HEK293 (cell line): ENCODE measurements at regions not wholly inside any gene's neighbourhood (a gene's known extent, or its start where the extent isn't known, plus 50 kb on each side); places are given as distances from the start of the nearest gene placed in this dataset.

Source experiments
- CTCF ChIA-PET: fragments of 350-600 bp; formaldehyde crosslinking; extraction: SDS; loops from one replicate; lab custom pipeline; 2021; ENCODE audit warnings: antibody characterized with exemption; lab: Yijun Ruan, JAX
- POLR2A ChIA-PET: fragments of 300-600 bp; formaldehyde crosslinking; extraction: SDS; loops from one replicate; lab custom pipeline; 2020; ENCODE audit warnings: antibody characterized with exemption, inconsistent platforms; lab: Yijun Ruan, JAX
- H3K27ac ChIP-seq: fragments of 200-500 bp; sonication (Bioruptor generic); 2 replicates; pipeline ENCODE4 v1.5.1; 2014; ENCODE audit warnings: low read depth, low read length, control low read depth, inconsistent platforms; ENCODE audit errors: extremely low read depth
- H3K36me3 ChIP-seq, 2 experiments: fragments of 200-500 bp in 1 of 2; sonication (Bioruptor generic) in 1 of 2; 1 replicate in 1 of 2; 2 replicates in 1 of 2; pipeline ENCODE4 v1.5.1; 2014 to 2017; ENCODE audit warnings: inconsistent platforms in 2 of 2, low read length in 2 of 2; ENCODE audit not compliant: control insufficient read depth in 2 of 2, insufficient read depth in 1 of 2
- H3K4me1 ChIP-seq: fragments of 200-500 bp; sonication (Bioruptor generic); 2 replicates; pipeline ENCODE4 v1.5.1; 2014; ENCODE audit warnings: mild to moderate bottlenecking, low read length, inconsistent platforms; ENCODE audit not compliant: control insufficient read depth, insufficient read depth
- H3K4me3 ChIP-seq: 2 replicates; pipeline ENCODE4 v1.5.1; 2011; ENCODE audit warnings: low read depth, mild to moderate bottlenecking, control low read depth, low read length, moderate library complexity
- H3K9me3 ChIP-seq: fragments of 200-500 bp; sonication (Bioruptor generic); 2 replicates; pipeline ENCODE4 v1.5.1; 2014; ENCODE audit warnings: low read depth, low read length, inconsistent platforms; ENCODE audit not compliant: control insufficient read depth, insufficient read depth
- IKZF3 ChIP-seq: fragments of 450-650 bp; IDR thresholded peaks from 2 replicates; pipeline ENCODE4 v1.5.0; 2018; ENCODE audit warnings: missing biosample characterization, mild to moderate bottlenecking, missing genetic modification characterization, moderate library complexity
- MEIS1 ChIP-seq: sonication (generic); formaldehyde crosslinking; IDR thresholded peaks from 2 replicates; pipeline ENCODE4 v1.8.1; 2022; ENCODE audit warnings: missing genetic modification reagents, mild to moderate bottlenecking, borderline replicate concordance
- OVOL3 ChIP-seq: fragments of 450-650 bp; formaldehyde crosslinking; IDR thresholded peaks from 2 replicates; pipeline ENCODE4 v1.5.1; 2016; ENCODE audit warnings: missing biosample characterization, missing genetic modification characterization
- PRDM1 ChIP-seq: fragments of 450-650 bp; formaldehyde crosslinking; IDR thresholded peaks from 2 replicates; pipeline ENCODE4; 2016; ENCODE audit warnings: missing biosample characterization, missing genetic modification characterization
- TRIM28 ChIP-seq: IDR thresholded peaks from 2 replicates; pipeline ENCODE4 v1.6.1; 2011; ENCODE audit warnings: low read length, control low read depth, borderline replicate concordance
- YY1 ChIP-seq: fragments of 450-650 bp; formaldehyde crosslinking; IDR thresholded peaks from 2 replicates; pipeline ENCODE4 v1.5.1; 2018; ENCODE audit warnings: missing biosample characterization, missing genetic modification characterization
- ZNF121 ChIP-seq: fragments of 450-650 bp; formaldehyde crosslinking; IDR thresholded peaks from 2 replicates; pipeline ENCODE4 v1.5.1; 2016; ENCODE audit warnings: missing biosample characterization, missing genetic modification characterization
- ZNF132 ChIP-seq: fragments of 450-650 bp; formaldehyde crosslinking; IDR thresholded peaks from 2 replicates; pipeline ENCODE4 v1.5.1; 2017; ENCODE audit warnings: missing biosample characterization, missing genetic modification characterization, borderline replicate concordance
- ZNF133 ChIP-seq: fragments of 450-650 bp; formaldehyde crosslinking; IDR thresholded peaks from 2 replicates; pipeline ENCODE4 v1.5.1; 2016; ENCODE audit warnings: missing biosample characterization, missing genetic modification characterization
- ZNF2 ChIP-seq: fragments of 450-650 bp; formaldehyde crosslinking; IDR thresholded peaks from 2 replicates; pipeline ENCODE4 v1.5.1; 2016; ENCODE audit warnings: missing biosample characterization, missing genetic modification characterization
- ZNF391 ChIP-seq: fragments of 450-650 bp; formaldehyde crosslinking; IDR thresholded peaks from 2 replicates; pipeline ENCODE4 v1.5.1; 2016; ENCODE audit warnings: low read depth, missing biosample characterization, missing genetic modification characterization, borderline replicate concordance
- ZNF473 ChIP-seq: fragments of 450-650 bp; formaldehyde crosslinking; IDR thresholded peaks from 2 replicates; pipeline ENCODE4 v1.5.1; 2017; ENCODE audit warnings: missing biosample characterization, missing genetic modification characterization
- ZNF501 ChIP-seq: fragments of 450-650 bp; formaldehyde crosslinking; IDR thresholded peaks from 2 replicates; pipeline ENCODE4 v1.5.1; 2016; ENCODE audit warnings: missing biosample characterization, missing genetic modification characterization
- ZNF549 ChIP-seq: fragments of 450-650 bp; IDR thresholded peaks from 2 replicates; pipeline ENCODE4 v1.5.1; 2018; ENCODE audit warnings: missing biosample characterization, missing genetic modification characterization, mild to moderate bottlenecking, inconsistent platforms, moderate library complexity
- ZNF610 ChIP-seq: fragments of 450-650 bp; formaldehyde crosslinking; IDR thresholded peaks from 2 replicates; pipeline ENCODE4 v1.5.1; 2016; ENCODE audit warnings: missing biosample characterization, missing genetic modification characterization, borderline replicate concordance
- ZNF621 ChIP-seq: fragments of 450-650 bp; formaldehyde crosslinking; IDR thresholded peaks from 2 replicates; pipeline ENCODE4 v1.5.1; 2017; ENCODE audit warnings: missing biosample characterization, missing genetic modification characterization
- ZNF624 ChIP-seq: fragments of 450-650 bp; formaldehyde crosslinking; IDR thresholded peaks from 2 replicates; pipeline ENCODE4 v1.5.1; 2017; ENCODE audit warnings: missing biosample characterization, missing genetic modification characterization
- ZNF626 ChIP-seq: fragments of 450-650 bp; sonication (Bioruptor Pico); formaldehyde crosslinking; IDR thresholded peaks from 2 replicates; pipeline ENCODE4 v1.5.1; 2018; ENCODE audit warnings: missing biosample characterization, missing genetic modification characterization, inconsistent platforms
- ZNF629 ChIP-seq: fragments of 450-650 bp; formaldehyde crosslinking; IDR thresholded peaks from 2 replicates; pipeline ENCODE4 v1.5.1; 2017; ENCODE audit warnings: missing biosample characterization, missing genetic modification characterization
- ZNF677 ChIP-seq: fragments of 450-650 bp; IDR thresholded peaks from 2 replicates; pipeline ENCODE4 v1.5.0; 2018; ENCODE audit warnings: missing biosample characterization, mild to moderate bottlenecking, missing genetic modification characterization, moderate library complexity
- ZNF76 ChIP-seq: fragments of 450-650 bp; formaldehyde crosslinking; IDR thresholded peaks from 2 replicates; pipeline ENCODE4; 2016; ENCODE audit warnings: low read depth, missing biosample characterization, missing genetic modification characterization, borderline replicate concordance
- ZNF776 ChIP-seq: fragments of 450-650 bp; formaldehyde crosslinking; IDR thresholded peaks from 2 replicates; pipeline ENCODE4 v1.5.0; 2017; ENCODE audit warnings: missing biosample characterization, missing genetic modification characterization, borderline replicate concordance
- ZNF830 ChIP-seq: fragments of 450-650 bp; IDR thresholded peaks from 2 replicates; pipeline ENCODE4 v1.5.0; 2018; ENCODE audit warnings: missing biosample characterization, missing genetic modification characterization, low read depth, mild to moderate bottlenecking, moderate library complexity
- TF ChIP-seq, protein P1 (sequence below): fragments of 450-650 bp; formaldehyde crosslinking; IDR thresholded peaks from 2 replicates; pipeline ENCODE4 v1.5.1; 2016; ENCODE audit warnings: missing biosample characterization, missing genetic modification characterization, borderline replicate concordance
- TF ChIP-seq, protein P2 (sequence below): fragments of 450-650 bp; formaldehyde crosslinking; IDR thresholded peaks from 2 replicates; pipeline ENCODE4 v1.5.1; 2016; ENCODE audit warnings: missing biosample characterization, missing genetic modification characterization
- TF ChIP-seq, protein P3 (sequence below): fragments of 450-650 bp; formaldehyde crosslinking; IDR thresholded peaks from 2 replicates; pipeline ENCODE4 v1.5.1; 2016; ENCODE audit warnings: missing biosample characterization, missing genetic modification characterization
- TF ChIP-seq, protein P4 (sequence below): fragments of 450-650 bp; formaldehyde crosslinking; IDR thresholded peaks from 2 replicates; pipeline ENCODE4 v1.5.1; 2017; ENCODE audit warnings: missing biosample characterization, missing genetic modification characterization
- TF ChIP-seq, protein P5 (sequence below): fragments of 450-650 bp; formaldehyde crosslinking; IDR thresholded peaks from 2 replicates; pipeline ENCODE4 v1.5.0; 2017; ENCODE audit warnings: missing biosample characterization, missing genetic modification characterization, borderline replicate concordance
- TF ChIP-seq, protein P6 (sequence below): fragments of 450-650 bp; formaldehyde crosslinking; IDR thresholded peaks from 2 replicates; pipeline ENCODE4 v1.5.1; 2016; ENCODE audit warnings: missing biosample characterization, missing genetic modification characterization

DNA sequence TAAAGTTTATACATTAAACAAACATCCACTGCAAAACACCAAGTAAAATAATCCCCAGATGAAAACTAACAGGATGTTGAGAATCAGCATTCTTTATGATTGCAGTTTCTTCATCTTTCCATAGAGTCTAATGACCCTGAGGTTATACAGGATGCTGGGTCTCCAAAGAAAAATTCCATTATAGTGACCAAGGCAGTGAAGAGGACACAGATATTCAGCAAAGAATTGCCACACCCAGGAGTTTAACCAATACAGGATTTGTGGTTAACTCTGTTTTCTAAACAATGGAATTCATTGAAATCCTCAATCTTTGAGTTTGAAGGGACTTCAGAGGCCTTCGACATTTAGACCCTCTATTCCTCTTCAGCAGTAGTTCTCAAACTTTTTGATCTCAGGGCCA is 76.2 kb upstream of the ESX1 start:
- H3K4me3 ChIP-seq, result no peak overlapping the region

DNA sequence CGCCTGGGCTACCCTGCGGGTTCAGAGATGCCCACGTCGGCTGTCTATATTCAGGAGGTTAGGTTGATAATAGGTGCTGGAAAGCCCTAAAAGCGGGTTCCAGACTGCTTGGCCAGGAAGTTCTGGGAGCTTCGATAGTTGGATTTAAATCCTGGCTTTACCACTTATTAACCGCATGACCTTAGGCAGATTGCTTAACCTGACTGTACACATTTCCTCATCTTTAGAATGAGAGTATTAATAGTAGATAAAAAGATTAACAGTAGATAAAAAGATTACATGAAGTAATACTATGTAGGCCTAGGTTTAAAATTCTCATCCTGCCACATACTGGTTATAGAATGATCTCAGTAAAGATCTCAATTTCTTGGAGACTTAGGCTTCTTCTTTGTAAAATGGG is 75.0 kb upstream of the ESX1 start:
- Histone ChIP-seq H3K27ac (no peak overlapping the region), H3K4me1 (no peaks in the 10 kb centered on the region), H3K36me3 (no peaks in the 10 kb centered on the region), H3K9me3 (no peaks in the 10 kb centered on the region), H3K4me3 (no peak overlapping the region)
- ChIA-PET POLR2A (no interaction called here), CTCF (no interaction called here)
- TF ChIP-seq ZNF621, result no peak
- no peak for TF ChIP-seq ZNF132 (tag by site-specific recombination)
- no peak for TF ChIP-seq PRDM1 (tag by site-specific recombination)
- TF ChIP-seq, protein P1, sequence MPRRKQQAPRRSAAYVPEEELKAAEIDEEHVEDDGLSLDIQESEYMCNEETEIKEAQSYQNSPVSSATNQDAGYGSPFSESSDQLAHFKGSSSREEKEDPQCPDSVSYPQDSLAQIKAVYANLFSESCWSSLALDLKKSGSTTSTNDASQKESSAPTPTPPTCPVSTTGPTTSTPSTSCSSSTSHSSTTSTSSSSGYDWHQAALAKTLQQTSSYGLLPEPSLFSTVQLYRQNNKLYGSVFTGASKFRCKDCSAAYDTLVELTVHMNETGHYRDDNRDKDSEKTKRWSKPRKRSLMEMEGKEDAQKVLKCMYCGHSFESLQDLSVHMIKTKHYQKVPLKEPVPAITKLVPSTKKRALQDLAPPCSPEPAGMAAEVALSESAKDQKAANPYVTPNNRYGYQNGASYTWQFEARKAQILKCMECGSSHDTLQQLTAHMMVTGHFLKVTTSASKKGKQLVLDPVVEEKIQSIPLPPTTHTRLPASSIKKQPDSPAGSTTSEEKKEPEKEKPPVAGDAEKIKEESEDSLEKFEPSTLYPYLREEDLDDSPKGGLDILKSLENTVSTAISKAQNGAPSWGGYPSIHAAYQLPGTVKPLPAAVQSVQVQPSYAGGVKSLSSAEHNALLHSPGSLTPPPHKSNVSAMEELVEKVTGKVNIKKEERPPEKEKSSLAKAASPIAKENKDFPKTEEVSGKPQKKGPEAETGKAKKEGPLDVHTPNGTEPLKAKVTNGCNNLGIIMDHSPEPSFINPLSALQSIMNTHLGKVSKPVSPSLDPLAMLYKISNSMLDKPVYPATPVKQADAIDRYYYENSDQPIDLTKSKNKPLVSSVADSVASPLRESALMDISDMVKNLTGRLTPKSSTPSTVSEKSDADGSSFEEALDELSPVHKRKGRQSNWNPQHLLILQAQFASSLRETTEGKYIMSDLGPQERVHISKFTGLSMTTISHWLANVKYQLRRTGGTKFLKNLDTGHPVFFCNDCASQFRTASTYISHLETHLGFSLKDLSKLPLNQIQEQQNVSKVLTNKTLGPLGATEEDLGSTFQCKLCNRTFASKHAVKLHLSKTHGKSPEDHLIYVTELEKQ (tag by site-specific recombination), result no peak
- TF ChIP-seq, protein P2, sequence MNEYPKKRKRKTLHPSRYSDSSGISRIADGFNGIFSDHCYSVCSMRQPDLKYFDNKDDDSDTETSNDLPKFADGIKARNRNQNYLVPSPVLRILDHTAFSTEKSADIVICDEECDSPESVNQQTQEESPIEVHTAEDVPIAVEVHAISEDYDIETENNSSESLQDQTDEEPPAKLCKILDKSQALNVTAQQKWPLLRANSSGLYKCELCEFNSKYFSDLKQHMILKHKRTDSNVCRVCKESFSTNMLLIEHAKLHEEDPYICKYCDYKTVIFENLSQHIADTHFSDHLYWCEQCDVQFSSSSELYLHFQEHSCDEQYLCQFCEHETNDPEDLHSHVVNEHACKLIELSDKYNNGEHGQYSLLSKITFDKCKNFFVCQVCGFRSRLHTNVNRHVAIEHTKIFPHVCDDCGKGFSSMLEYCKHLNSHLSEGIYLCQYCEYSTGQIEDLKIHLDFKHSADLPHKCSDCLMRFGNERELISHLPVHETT (tag by site-specific recombination), result no peak
- TF ChIP-seq TRIM28, result no peak
- TF ChIP-seq, protein P3, sequence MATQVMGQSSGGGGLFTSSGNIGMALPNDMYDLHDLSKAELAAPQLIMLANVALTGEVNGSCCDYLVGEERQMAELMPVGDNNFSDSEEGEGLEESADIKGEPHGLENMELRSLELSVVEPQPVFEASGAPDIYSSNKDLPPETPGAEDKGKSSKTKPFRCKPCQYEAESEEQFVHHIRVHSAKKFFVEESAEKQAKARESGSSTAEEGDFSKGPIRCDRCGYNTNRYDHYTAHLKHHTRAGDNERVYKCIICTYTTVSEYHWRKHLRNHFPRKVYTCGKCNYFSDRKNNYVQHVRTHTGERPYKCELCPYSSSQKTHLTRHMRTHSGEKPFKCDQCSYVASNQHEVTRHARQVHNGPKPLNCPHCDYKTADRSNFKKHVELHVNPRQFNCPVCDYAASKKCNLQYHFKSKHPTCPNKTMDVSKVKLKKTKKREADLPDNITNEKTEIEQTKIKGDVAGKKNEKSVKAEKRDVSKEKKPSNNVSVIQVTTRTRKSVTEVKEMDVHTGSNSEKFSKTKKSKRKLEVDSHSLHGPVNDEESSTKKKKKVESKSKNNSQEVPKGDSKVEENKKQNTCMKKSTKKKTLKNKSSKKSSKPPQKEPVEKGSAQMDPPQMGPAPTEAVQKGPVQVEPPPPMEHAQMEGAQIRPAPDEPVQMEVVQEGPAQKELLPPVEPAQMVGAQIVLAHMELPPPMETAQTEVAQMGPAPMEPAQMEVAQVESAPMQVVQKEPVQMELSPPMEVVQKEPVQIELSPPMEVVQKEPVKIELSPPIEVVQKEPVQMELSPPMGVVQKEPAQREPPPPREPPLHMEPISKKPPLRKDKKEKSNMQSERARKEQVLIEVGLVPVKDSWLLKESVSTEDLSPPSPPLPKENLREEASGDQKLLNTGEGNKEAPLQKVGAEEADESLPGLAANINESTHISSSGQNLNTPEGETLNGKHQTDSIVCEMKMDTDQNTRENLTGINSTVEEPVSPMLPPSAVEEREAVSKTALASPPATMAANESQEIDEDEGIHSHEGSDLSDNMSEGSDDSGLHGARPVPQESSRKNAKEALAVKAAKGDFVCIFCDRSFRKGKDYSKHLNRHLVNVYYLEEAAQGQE (tag by site-specific recombination), result no peak
- TF ChIP-seq IKZF3 (tag by site-specific recombination), result no peak
- TF ChIP-seq ZNF133 (tag by site-specific recombination), result no peak
- TF ChIP-seq, protein P4, sequence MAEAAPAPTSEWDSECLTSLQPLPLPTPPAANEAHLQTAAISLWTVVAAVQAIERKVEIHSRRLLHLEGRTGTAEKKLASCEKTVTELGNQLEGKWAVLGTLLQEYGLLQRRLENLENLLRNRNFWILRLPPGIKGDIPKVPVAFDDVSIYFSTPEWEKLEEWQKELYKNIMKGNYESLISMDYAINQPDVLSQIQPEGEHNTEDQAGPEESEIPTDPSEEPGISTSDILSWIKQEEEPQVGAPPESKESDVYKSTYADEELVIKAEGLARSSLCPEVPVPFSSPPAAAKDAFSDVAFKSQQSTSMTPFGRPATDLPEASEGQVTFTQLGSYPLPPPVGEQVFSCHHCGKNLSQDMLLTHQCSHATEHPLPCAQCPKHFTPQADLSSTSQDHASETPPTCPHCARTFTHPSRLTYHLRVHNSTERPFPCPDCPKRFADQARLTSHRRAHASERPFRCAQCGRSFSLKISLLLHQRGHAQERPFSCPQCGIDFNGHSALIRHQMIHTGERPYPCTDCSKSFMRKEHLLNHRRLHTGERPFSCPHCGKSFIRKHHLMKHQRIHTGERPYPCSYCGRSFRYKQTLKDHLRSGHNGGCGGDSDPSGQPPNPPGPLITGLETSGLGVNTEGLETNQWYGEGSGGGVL, result no peak
- no peak for TF ChIP-seq OVOL3 (tag by site-specific recombination)

More for the DNA sequence above, 76.2 kb upstream of the ESX1 start:
- H3K4me1 ChIP-seq, result no peaks in the 10 kb centered on the region
- TF ChIP-seq, protein P5, sequence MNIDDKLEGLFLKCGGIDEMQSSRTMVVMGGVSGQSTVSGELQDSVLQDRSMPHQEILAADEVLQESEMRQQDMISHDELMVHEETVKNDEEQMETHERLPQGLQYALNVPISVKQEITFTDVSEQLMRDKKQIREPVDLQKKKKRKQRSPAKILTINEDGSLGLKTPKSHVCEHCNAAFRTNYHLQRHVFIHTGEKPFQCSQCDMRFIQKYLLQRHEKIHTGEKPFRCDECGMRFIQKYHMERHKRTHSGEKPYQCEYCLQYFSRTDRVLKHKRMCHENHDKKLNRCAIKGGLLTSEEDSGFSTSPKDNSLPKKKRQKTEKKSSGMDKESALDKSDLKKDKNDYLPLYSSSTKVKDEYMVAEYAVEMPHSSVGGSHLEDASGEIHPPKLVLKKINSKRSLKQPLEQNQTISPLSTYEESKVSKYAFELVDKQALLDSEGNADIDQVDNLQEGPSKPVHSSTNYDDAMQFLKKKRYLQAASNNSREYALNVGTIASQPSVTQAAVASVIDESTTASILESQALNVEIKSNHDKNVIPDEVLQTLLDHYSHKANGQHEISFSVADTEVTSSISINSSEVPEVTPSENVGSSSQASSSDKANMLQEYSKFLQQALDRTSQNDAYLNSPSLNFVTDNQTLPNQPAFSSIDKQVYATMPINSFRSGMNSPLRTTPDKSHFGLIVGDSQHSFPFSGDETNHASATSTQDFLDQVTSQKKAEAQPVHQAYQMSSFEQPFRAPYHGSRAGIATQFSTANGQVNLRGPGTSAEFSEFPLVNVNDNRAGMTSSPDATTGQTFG (tag by site-specific recombination), result no peak
- TF ChIP-seq ZNF830 (tag by site-specific recombination), result no peak
- TF ChIP-seq ZNF624 (tag by site-specific recombination), result no peak
- no peak for TF ChIP-seq ZNF626 (tag by site-specific recombination)
- TF ChIP-seq ZNF391 (tag by site-specific recombination), result no peak
- no peak for TF ChIP-seq ZNF776 (tag by site-specific recombination)
- TF ChIP-seq ZNF473, result no peak
- TF ChIP-seq ZNF121 (tag by site-specific recombination), result no peak
- no peak for TF ChIP-seq ZNF629 (tag by site-specific recombination)
- TF ChIP-seq ZNF2 (tag by site-specific recombination), result no peak
- TF ChIP-seq, protein P6, sequence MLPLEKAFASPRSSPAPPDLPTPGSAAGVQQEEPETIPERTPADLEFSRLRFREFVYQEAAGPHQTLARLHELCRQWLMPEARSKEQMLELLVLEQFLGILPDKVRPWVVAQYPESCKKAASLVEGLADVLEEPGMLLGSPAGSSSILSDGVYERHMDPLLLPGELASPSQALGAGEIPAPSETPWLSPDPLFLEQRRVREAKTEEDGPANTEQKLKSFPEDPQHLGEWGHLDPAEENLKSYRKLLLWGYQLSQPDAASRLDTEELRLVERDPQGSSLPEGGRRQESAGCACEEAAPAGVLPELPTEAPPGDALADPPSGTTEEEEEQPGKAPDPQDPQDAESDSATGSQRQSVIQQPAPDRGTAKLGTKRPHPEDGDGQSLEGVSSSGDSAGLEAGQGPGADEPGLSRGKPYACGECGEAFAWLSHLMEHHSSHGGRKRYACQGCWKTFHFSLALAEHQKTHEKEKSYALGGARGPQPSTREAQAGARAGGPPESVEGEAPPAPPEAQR (tag by site-specific recombination), result no peak
- no peak for TF ChIP-seq IKZF3 (tag by site-specific recombination)
- TF ChIP-seq ZNF76 (tag by site-specific recombination), result no peak
- no peak for TF ChIP-seq ZNF133 (tag by site-specific recombination)
- TF ChIP-seq MEIS1 (CRISPR knock-in tag), result no peak
- TF ChIP-seq ZNF549 (tag by site-specific recombination), result no peak
- TF ChIP-seq YY1 (tag by site-specific recombination), result no peak
- TF ChIP-seq ZNF677 (tag by site-specific recombination), result no peak
- no peak for TF ChIP-seq ZNF610 (tag by site-specific recombination)
- no peak for TF ChIP-seq ZNF501
- no peaks in the 10 kb centered on the region for H3K9me3 ChIP-seq
- ChIA-PET CTCF (no interaction called here), POLR2A (no interaction called here)
- no peak overlapping the region for H3K27ac ChIP-seq
- H3K36me3 ChIP-seq, result no peaks in the 10 kb centered on the region
